PFSK-1 (cell line): ENCODE measurements at regions not wholly inside any gene's neighbourhood (a gene's known extent, or its start where the extent isn't known, plus 50 kb on each side); places are given as distances from the start of the nearest gene placed in this dataset.

Source experiments
- FOXP2 ChIP-seq: optimal IDR thresholded peaks from 2 replicates; pipeline ENCODE3; 2011; ENCODE audit warnings: borderline replicate concordance, control low read depth, inconsistent platforms; ENCODE audit not compliant: insufficient read depth; ENCODE audit errors: extremely low read length, extremely low read depth
- POLR2AphosphoS5 ChIP-seq: IDR thresholded peaks from 2 replicates; pipeline ENCODE4 v1.6.1; 2012; ENCODE audit warnings: low read depth, mild to moderate bottlenecking, control low read depth, low read length, moderate library complexity
- REST ChIP-seq, 2 experiments: IDR thresholded peaks; 2 replicates each; pipeline versions ENCODE4 v1.6.1 to v1.8.0; 2011 to 2012; ENCODE audit warnings: low read depth in 2 of 2, low read length in 2 of 2, control low read depth in 1 of 2, inconsistent platforms in 1 of 2, mild to moderate bottlenecking in 1 of 2, moderate library complexity in 1 of 2; ENCODE audit not compliant: insufficient read depth in 1 of 2
- SIN3A ChIP-seq: IDR thresholded peaks from 2 replicates; pipeline ENCODE4 v1.6.1; 2012; ENCODE audit warnings: mild to moderate bottlenecking, low read length, moderate library complexity, borderline replicate concordance; ENCODE audit not compliant: insufficient read depth
- TAF1 ChIP-seq: IDR thresholded peaks from 2 replicates; pipeline ENCODE4 v1.6.1; 2012; ENCODE audit warnings: low read length, control low read depth, borderline replicate concordance; ENCODE audit not compliant: insufficient read depth

GRCh38 chr7:116340201-116340847 is 130.0 kb downstream of the TES start:
- TF ChIP-seq REST (IDR thresholded peaks at IDR 0.05; ENCODE audit: insufficient read depth in 1 of 2, low read depth in 2 of 2, low read length in 2 of 2) (no peak), POLR2AphosphoS5 (no peak), FOXP2 (no peak), TAF1 (no peak), SIN3A (no peak)

DNA sequence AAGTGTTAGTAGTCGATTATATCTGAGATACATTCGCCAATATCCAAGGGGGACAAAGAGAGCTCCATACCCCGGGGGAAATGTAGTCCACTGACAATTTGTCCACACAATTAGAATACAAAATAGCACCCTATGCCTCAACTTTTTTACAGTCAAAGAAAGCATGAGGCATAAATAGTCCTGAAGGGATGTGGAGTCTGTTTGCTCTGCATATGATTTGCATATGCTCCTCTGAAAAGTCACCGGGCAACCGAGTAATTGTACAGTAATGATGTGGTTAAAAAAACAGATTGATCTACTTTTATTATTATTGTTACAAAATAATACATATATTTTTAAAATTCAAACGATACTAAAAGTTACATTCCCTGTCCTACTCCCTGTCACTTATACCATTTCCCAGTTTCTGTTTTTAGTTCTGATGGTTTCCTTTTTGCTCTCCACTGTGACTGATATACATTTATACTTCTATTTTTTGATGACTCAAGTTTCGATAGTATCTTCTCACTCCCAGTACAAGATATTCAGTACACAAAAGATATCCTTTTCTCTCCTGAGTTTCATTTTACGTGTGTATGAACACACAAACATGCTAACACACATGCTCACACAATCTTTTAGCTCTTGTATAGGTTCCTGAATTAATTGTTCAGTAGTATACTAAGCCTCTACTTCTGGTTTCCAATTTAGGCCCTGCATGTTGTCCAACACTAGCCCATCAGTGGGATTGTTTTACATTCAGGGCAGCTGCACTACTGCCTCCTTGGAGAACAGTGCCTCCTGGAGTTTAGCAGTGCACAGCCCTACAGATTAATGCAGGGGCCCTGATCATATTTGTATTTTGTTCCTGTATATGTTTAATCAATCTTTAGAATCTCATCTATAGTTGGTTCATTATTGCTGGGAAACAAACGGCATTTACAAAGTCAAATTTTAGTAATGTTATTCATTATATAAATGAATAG is 130.9 kb downstream of the TES start:
- TF ChIP-seq POLR2AphosphoS5, result no peak
- TF ChIP-seq FOXP2, result no peak
- no peak for TF ChIP-seq SIN3A
- TF ChIP-seq REST (IDR thresholded peaks at IDR 0.05; ENCODE audit: insufficient read depth in 1 of 2, low read depth in 2 of 2, low read length in 2 of 2), result no peak
- no peak for TF ChIP-seq TAF1

GRCh38 chr7:116342125-116342524 is 131.8 kb downstream of the TES start:
- TF ChIP-seq SIN3A (no peak), TAF1 (no peak), POLR2AphosphoS5 (no peak), FOXP2 (no peak), REST (IDR thresholded peaks at IDR 0.05; ENCODE audit: insufficient read depth in 1 of 2, low read depth in 2 of 2, low read length in 2 of 2) (no peak)

- TF ChIP-seq TAF1 (no peak), REST (IDR thresholded peaks at IDR 0.05; ENCODE audit: insufficient read depth in 1 of 2, low read depth in 2 of 2, low read length in 2 of 2) (no peak), POLR2AphosphoS5 (no peak), SIN3A (no peak), FOXP2 (no peak)
Observed at GRCh38 chr7:116347151-116347832, 137.0 kb downstream of the TES start.
